SK-N-SH treated with all-trans-retinoic acid at 6 μM for 48 hours (cell line): ENCODE measurements at regions not wholly inside any gene's neighbourhood (a gene's known extent, or its start where the extent isn't known, plus 50 kb on each side); places are given as distances from the start of the nearest gene placed in this dataset.

Source experiments
- ATAC-seq: fragments of 200-7000 bp; cut with Tn5 transposase; 3 replicates; pipeline ENCODE4 v1.9.1; 2020; ENCODE audit warnings: mild to moderate bottlenecking, moderate library complexity
- ARNTL ChIP-seq: fragments of 450-650 bp; formaldehyde crosslinking; IDR thresholded peaks from 2 replicates; pipeline ENCODE4 v1.5.0; 2020; ENCODE audit warnings: low read depth, mild to moderate bottlenecking, moderate library complexity, borderline replicate concordance
- BACH2 ChIP-seq: fragments of 250-450 bp; sonication (Bioruptor Pico); IDR thresholded peaks from 2 replicates; pipeline ENCODE4 v1.9.0; 2021; ENCODE audit warnings: mild to moderate bottlenecking, borderline replicate concordance
- CREB5 ChIP-seq: fragments of 250-450 bp; sonication (Bioruptor Pico); IDR thresholded peaks from 2 replicates; pipeline ENCODE4 v1.5.1; 2020; ENCODE audit warnings: low read depth, mild to moderate bottlenecking, moderate library complexity
- CSDC2 ChIP-seq: fragments of 250-450 bp; sonication (Bioruptor Pico); IDR thresholded peaks from 2 replicates; pipeline ENCODE4 v1.5.0; 2020; ENCODE audit warnings: mild to moderate bottlenecking, moderate library complexity
- CSRNP3 ChIP-seq: fragments of 250-450 bp; sonication (Bioruptor Pico); IDR thresholded peaks from 2 replicates; pipeline ENCODE4 v1.5.1; 2021; ENCODE audit warnings: mild to moderate bottlenecking, moderate library complexity
- ESRRG ChIP-seq: fragments of 250-450 bp; sonication (Bioruptor Pico); IDR thresholded peaks from 2 replicates; pipeline ENCODE4 v1.6.1; 2021; ENCODE audit warnings: mild to moderate bottlenecking
- GLIS3 ChIP-seq: fragments of 250-450 bp; sonication (Bioruptor Pico); IDR thresholded peaks from 2 replicates; pipeline ENCODE4 v1.5.0; 2020; ENCODE audit warnings: mild to moderate bottlenecking, moderate library complexity
- ISL1 ChIP-seq: fragments of 250-450 bp; sonication (Bioruptor Pico); IDR thresholded peaks from 2 replicates; pipeline ENCODE4 v2.1.2; 2022; ENCODE audit warnings: mild to moderate bottlenecking, moderate library complexity
- OSR1 ChIP-seq: fragments of 250-450 bp; sonication (Bioruptor Pico); IDR thresholded peaks from 2 replicates; pipeline ENCODE4 v1.8.0; 2022; ENCODE audit warnings: moderate library complexity, mild to moderate bottlenecking, inconsistent platforms
- PATZ1 ChIP-seq: fragments of 250-450 bp; sonication (Bioruptor Pico); IDR thresholded peaks from 2 replicates; pipeline ENCODE4 v1.8.0; 2020; ENCODE audit warnings: mild to moderate bottlenecking, moderate library complexity, borderline replicate concordance
- PPARA ChIP-seq: fragments of 250-450 bp; sonication (Bioruptor Pico); IDR thresholded peaks from 2 replicates; pipeline ENCODE4 v1.5.0; 2020; ENCODE audit warnings: mild to moderate bottlenecking, borderline replicate concordance
- RARB ChIP-seq: fragments of 250-450 bp; sonication (Bioruptor Pico); IDR thresholded peaks from 2 replicates; pipeline ENCODE4 v1.8.0; 2021; ENCODE audit warnings: mild to moderate bottlenecking, moderate library complexity
- SNAI2 ChIP-seq: fragments of 250-450 bp; sonication (Bioruptor Pico); IDR thresholded peaks from 2 replicates; pipeline ENCODE4 v1.5.0; 2020; ENCODE audit warnings: mild to moderate bottlenecking, moderate library complexity
- TCF4 ChIP-seq: fragments of 250-450 bp; sonication (Bioruptor Pico); IDR thresholded peaks from 2 replicates; pipeline ENCODE4 v1.8.0; 2021; ENCODE audit warnings: mild to moderate bottlenecking, moderate library complexity, borderline replicate concordance
- TOX ChIP-seq: fragments of 250-450 bp; sonication (Bioruptor Pico); IDR thresholded peaks from 2 replicates; pipeline ENCODE4 v1.8.0; 2021; ENCODE audit warnings: mild to moderate bottlenecking, moderate library complexity, borderline replicate concordance
- ZC3H10 ChIP-seq: fragments of 250-450 bp; sonication (Bioruptor Pico); IDR thresholded peaks from 2 replicates; pipeline ENCODE4 v1.5.1; 2021; ENCODE audit warnings: mild to moderate bottlenecking, moderate library complexity
- ZFP3 ChIP-seq: fragments of 250-450 bp; sonication (Bioruptor Pico); IDR thresholded peaks from 2 replicates; pipeline ENCODE4 v1.5.0; 2020; ENCODE audit warnings: mild to moderate bottlenecking, moderate library complexity
- ZFP30 ChIP-seq: fragments of 450-650 bp; formaldehyde crosslinking; IDR thresholded peaks from 2 replicates; pipeline ENCODE4 v1.5.0; 2022; ENCODE audit warnings: mild to moderate bottlenecking, moderate library complexity
- ZNF70 ChIP-seq: fragments of 450-650 bp; formaldehyde crosslinking; IDR thresholded peaks from 2 replicates; pipeline ENCODE4 v1.5.0; 2020; ENCODE audit warnings: mild to moderate bottlenecking, moderate library complexity
- ZNF8 ChIP-seq: fragments of 450-650 bp; formaldehyde crosslinking; IDR thresholded peaks from 2 replicates; pipeline ENCODE4 v1.5.0; 2020; ENCODE audit warnings: mild to moderate bottlenecking, moderate library complexity
- TF ChIP-seq, protein P1 (sequence below): fragments of 250-450 bp; sonication (Bioruptor Pico); IDR thresholded peaks from 2 replicates; pipeline ENCODE4 v1.8.0; 2021; ENCODE audit warnings: low read depth, mild to moderate bottlenecking, moderate library complexity, borderline replicate concordance

DNA sequence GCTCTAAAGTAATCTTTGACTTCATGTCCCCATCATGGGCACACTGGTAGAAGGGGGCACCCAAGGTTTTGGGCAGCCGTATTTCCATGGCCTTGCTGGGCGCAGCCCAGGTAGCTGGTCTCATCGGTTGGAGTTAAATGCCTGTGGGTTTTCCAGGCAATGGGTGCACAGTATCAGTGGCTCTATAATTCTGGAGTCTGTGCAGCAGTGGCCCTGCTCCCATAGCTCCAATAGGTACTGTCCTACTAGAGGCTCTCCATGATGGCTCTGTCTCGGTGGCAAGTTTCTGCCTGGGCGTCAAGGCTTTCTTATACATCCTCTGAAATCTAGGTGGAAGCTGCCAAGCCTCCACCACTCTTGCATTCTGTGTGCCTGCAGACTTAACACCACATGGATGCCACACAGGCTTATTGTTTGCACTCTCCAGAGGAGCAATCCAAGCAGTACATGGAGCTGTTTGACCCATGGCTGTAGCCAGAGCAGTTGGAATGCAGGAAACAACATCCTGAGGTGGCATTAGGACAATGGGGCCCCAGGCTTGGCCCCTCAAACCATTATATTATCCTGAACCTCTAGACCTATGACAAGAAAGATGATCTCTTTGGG, 60.5 kb upstream of the UGT8 start:
- no peak for TF ChIP-seq RARB (CRISPR knock-in tag)
- no peak for TF ChIP-seq ZNF70 (CRISPR knock-in tag)
- TF ChIP-seq TOX, result no peak
- no peak for TF ChIP-seq ZNF8 (CRISPR knock-in tag)
- TF ChIP-seq ESRRG (CRISPR knock-in tag), result no peak
- no peak for TF ChIP-seq ARNTL (CRISPR knock-in tag)
- TF ChIP-seq PATZ1 (CRISPR knock-in tag), result no peak
- TF ChIP-seq CSDC2 (CRISPR knock-in tag), result no peak
- TF ChIP-seq GLIS3 (CRISPR knock-in tag), result no peak
- TF ChIP-seq BACH2, result no peak
- TF ChIP-seq PPARA (CRISPR knock-in tag), result no peak
- TF ChIP-seq ZC3H10 (CRISPR knock-in tag), result no peak
- no peak for TF ChIP-seq ZFP30 (CRISPR knock-in tag)
- no peak for TF ChIP-seq CREB5 (CRISPR knock-in tag)
- TF ChIP-seq CSRNP3, result no peak
- TF ChIP-seq ISL1 (CRISPR knock-in tag), result no peak
- no peak for TF ChIP-seq SNAI2
- no peak for TF ChIP-seq TCF4
- no peak for TF ChIP-seq OSR1 (CRISPR knock-in tag)
- TF ChIP-seq, protein P1, sequence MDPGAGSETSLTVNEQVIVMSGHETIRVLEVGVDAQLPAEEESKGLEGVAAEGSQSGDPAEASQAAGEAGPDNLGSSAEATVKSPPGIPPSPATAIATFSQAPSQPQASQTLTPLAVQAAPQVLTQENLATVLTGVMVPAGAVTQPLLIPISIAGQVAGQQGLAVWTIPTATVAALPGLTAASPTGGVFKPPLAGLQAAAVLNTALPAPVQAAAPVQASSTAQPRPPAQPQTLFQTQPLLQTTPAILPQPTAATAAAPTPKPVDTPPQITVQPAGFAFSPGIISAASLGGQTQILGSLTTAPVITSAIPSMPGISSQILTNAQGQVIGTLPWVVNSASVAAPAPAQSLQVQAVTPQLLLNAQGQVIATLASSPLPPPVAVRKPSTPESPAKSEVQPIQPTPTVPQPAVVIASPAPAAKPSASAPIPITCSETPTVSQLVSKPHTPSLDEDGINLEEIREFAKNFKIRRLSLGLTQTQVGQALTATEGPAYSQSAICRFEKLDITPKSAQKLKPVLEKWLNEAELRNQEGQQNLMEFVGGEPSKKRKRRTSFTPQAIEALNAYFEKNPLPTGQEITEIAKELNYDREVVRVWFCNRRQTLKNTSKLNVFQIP (CRISPR knock-in tag), result no peak
- no peak for ATAC-seq

DNA sequence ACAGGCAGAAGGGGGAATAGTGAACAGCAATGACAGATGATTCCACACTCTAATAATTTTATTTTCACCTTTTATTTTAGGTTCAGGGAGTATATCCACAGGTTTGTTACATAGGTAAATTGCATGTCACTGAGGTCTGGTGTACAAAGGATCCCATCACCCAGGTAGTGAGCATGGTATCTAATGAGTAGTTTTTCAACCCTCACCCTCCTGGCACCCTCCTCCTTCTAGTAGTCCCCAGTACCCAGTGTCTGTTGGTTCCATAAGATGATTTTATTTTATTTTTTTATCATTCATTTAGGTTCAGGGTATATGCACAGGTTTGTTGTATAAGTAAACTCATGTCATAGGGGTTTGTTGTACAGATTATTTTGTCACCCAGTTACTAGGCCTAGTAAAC, 58.6 kb upstream of the UGT8 start:
- no peak for ATAC-seq
- TF ChIP-seq BACH2, result no peak
- no peak for TF ChIP-seq SNAI2
- TF ChIP-seq PATZ1 (CRISPR knock-in tag), result no peak
- TF ChIP-seq CREB5 (CRISPR knock-in tag), result no peak
- TF ChIP-seq GLIS3 (CRISPR knock-in tag), result no peak
- TF ChIP-seq ZFP3, result no peak
- no peak for TF ChIP-seq ESRRG (CRISPR knock-in tag)
